HG02885 (cell line): ENCODE measurements at regions not wholly inside any gene's neighbourhood (a gene's known extent, or its start where the extent isn't known, plus 50 kb on each side); places are given as distances from the start of the nearest gene placed in this dataset.

Source experiments
- ATAC-seq: cut with Tn5 transposase; IDR thresholded peaks from one replicate; pipeline ENCODE4 v1.9.1; 2021; ENCODE audit warnings: mild to moderate bottlenecking; ENCODE audit not compliant: unreplicated experiment, poor library complexity

DNA sequence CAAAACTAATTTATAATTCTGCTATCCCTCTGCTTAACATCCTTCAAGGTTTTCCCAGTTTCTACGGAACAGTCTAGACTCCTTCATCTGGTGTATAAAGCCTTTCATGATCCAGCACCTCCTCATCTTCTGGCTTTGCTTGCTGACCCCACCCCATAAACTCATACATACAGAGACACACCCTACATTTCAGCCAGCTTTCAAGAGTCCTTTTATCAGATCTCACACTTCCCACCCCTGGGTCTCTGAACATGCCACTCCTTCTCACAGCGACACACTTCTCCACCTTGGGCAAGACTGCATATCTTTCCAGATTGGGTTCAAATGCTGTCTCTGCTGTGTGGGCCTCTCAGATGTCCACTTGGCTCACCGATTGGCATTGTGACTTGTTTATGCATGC lies 166.8 kb upstream of the LPP start:
- no peak for ATAC-seq

DNA sequence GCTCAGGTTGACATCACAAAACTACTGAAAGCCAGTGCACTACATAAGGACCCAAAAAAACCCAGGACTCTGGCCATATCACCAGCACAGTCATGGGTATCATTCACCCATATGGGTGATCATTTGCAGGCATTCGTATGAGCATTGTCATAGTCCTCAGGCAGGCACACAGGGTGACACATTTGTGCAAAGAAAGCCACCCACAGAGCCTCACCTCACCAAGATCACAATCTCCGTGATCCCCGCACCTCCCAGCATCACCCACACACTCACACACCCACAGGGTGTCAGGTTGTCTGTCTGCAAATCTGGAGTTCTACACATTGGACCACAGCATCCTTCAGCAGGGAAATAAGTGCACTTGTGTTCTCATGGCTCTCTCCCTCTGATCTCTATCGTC lies 166.0 kb upstream of the LPP start:
- no peak for ATAC-seq

DNA sequence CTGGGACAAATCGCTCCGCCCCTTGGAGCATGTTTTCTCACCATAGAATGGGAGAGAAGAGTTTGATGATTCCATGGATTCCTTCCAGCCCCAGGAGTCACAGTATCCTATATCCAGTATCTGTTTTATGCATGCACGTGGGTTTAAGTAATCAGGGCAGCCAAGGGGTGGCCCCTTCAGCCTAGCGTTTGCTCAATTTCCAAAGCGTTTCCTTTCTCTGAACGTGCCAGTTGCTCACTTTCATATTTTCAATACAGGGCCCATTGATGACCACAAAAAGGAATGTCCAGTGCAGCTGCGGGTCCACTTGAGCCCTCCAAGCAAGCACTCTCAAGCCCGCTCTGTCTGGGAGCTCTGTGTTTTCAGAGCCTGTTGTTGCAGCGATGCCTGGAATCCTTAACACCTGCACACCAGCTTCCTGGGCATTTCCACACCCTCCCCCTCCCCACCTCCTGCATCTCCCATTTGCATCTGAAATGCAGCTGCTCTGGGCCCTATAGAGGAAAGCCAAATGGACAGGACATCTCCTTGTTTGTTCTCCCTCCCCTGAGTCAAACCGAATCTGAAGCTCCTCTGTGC lies 164.3 kb upstream of the LPP start:
- ATAC-seq: no peak

DNA sequence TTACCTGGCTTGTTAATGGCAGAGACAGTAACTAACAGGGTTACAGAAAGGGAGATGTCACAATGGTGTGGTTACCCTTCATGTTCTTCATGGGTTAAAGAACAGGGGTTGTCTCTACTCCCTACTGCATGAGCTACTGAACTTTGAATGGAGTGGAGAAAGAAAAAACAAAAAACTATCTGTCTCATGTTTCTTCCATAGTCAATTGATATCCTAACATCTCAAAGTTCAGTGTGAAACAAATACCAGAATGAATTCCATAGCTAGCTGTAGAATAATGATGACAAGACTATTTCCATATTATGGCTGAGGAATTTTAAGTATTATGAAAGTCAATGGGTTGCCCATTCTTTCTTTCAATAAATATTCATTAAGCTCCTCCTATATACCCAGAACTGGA lies 161.3 kb upstream of the LPP start:
- ATAC-seq: no peak

DNA sequence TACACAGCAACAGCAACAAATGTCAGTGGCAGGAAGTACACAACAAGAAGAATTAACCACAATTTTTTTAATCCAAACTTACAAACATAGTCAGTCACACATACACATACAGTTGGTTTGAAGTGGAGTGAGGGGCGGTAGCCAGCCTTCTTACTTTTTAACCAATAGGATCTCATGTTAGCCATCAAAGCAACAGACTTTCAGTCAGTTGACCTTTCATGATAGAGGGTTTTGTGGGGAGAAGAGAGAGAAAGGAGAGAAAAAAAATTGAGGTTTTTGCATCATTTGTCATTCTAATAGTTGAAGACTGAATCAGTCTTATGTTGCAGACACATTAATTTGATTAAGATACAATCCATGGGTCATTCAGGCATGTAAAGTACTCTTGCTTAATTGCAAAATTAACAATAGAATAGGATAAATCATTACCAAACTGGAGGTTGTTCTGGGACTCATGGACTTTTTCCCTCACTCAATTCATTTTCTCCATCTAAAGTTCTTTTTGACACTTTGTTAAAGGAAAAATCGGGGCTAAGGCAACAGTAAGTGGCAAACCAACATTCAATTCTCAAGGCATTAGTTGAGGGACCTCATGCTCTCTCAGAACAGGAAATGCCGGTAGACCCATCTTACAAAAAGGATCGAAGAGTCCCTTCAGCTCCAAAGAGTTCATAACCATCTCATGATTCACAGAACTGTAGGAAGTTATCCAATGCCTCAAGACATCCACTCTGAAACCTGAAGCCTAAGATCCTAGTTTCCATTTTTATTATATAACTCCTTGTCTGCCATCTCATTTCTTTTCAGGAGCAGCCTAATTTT lies 159.5 kb upstream of the LPP start:
- no peak for ATAC-seq

DNA sequence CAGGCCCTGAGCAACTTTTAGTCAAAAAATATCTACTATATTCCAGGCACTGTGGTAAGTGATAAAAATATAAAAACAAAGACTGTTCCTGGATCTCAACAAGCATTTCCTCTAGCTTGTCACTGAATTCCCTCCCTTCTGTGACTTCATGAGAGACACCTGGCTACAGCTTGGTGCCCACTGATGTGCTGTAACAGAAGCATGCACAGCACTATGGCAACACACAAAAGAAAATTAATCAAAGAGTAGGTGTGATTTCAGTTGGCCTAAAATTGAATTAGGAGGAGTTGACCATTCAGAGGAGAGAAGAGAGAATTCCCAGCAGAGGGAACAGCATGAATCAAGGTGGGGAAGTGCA lies 158.9 kb upstream of the LPP start:
- ATAC-seq: no peak

DNA sequence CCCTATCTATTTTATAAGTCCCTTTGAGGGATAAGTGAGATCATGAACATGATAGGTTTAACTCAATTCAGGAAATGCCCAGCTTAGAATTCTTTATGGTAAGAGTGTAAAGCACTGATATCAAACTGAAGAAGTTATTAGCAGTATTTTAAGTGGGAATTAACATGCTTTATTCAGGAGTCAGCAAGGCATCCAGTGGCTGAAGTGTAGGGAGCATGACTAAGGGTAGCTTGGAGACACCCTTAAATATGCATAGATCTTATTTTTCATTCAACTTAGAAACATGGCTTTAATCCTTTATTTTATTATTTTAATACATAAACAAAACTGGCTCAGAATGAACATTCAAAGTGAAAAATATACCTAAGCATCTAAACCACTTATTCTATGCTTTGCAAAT lies 158.3 kb upstream of the LPP start:
- ATAC-seq: no peak

DNA sequence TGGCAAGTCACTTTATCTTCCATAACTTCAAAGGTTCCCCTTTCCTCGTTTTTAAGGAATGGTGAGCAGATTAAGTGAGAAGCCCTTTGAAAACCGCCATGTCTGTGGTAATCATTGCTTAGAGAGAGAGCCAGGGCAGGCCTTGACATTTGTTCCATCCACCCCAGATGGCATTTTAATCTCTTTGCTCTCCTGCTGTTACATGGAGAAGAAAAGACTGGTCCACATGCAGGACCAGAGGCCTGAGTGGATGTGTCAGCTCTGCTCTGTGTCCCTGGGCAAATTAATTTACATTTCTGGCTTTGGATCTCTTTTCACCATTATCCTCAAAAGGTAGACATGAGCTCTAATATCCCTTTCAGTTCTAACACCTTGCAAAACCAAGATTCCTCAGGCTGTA lies 157.3 kb upstream of the LPP start:
- ATAC-seq: no peak

DNA sequence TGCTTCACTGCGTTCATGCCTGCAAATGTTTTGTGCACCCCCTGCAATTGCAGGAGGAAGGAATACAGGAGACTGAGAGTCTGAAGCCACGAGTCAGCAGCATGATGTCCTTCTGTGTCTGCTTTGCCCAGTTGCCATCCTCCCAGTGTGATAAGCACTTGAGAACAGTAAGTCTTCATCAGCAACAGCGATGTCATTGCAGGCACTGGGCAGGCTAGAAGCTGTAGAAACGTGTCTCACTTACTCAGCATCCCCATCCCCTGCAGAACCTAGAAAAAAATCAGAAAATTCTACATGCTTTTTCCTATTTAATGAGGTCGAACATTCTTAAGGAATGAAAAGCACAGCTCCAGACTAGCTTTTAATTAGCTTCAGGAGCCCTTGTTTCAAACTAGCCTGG lies 156.5 kb upstream of the LPP start:
- ATAC-seq: no peak

DNA sequence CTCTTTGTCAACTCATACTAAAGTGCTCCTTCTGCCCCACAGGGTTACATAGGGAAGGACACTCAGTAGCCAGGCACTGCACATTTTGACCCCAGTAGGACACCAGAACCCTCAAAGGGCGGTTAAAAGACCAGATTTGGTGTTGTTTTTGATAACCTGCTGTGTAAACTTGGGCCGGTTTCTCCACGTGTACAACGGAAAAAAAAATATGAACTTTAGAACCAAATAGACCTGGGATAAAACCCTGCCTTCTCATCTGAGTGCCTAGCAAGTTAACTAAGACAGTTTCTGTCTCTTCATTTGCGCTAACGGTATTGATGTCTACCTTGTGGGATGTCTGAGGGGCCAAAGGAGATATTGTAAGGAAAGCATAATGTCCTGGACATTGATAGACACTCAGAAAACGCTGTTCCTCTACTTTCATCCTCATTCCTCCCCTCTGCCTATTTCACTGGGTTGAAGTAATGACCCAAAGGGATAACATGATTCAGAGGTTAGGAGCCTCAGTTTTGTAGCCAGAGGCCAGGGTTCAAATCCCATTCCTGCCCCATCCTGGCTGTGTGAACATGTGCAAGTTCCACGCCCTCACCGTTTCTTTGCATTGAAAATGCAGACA lies 155.9 kb upstream of the LPP start:
- ATAC-seq: no peak

DNA sequence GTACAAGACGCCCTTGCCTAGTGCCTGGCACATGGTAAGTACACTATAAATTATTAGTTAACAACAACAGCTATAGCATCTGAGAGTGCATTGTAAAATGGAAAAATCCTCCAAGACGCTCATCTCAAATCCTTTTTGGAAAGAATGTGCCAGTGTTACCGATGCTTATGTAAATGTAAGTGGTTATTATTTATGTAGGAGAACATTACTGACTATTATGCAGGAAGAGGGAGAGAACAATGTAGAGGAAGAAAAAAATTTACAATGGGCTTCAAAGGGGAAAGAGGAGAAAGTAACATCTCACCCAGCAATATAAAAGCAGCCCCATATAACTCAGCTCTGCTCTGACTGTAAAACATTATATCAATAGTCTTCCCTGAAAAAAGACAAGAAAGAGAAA lies 155.3 kb upstream of the LPP start:
- no peak for ATAC-seq

DNA sequence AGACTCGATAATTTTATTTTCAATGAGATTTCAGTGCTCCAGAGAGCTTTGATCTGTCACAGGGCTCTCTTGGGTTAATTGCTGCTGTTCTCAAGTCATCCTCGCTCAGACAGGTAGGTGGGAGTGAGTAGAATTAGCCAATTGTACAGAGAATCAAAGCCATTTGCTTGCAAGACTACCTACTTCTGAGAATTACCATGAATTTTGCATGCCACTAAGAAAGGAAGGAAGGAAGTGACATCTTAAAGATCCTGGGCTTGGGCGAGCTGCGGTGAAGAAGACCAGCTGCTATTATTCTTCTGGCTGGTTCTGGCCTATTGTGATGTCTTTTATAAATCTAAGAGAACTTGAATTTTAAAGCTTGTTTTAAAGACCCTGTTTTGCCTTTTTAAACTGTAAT lies 154.1 kb upstream of the LPP start:
- ATAC-seq: no peak

DNA sequence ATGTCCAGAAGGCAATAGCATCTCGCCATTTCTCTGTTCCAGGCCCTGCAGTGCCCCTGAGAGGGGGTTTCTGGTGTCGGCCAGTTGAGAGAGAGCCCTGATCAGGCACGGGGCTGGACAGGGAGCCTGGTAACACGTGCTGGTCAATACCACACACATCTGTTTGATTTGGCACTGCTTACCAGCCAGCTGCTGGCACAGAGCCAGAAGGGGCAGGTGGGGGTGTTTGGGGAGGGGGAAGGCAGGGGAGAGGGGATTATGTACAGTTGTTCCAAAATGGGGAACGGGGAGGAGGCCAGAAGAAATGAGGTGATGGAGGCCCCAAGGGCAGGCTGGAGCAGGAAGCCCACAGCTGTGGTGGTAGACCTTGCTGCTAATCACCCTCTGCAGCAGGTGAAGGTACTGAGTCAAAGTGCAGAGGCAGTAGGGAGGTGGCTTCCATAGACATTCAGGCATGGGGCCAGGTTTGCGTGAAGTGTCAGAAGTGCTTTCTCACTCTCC lies 153.5 kb upstream of the LPP start:
- ATAC-seq: no peak

DNA sequence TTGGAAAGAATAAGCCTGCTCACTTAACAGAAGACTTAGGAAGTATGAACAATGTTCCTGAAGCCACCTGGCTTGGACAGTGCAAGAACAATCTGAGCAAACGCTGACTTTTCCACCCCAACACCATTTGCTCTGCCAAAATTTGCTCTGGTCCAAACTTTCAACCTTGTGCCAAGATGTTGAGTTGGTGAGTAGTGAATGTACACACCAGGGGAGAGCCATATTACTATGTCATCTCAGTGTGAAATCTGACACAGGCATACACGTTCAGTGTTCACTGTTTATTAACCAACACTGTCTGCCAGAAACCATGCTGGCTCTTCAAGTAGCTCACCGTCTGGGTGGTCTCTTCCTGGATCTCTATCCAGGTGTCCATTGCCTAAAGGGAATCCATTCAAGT lies 152.9 kb upstream of the LPP start:
- no peak for ATAC-seq

DNA sequence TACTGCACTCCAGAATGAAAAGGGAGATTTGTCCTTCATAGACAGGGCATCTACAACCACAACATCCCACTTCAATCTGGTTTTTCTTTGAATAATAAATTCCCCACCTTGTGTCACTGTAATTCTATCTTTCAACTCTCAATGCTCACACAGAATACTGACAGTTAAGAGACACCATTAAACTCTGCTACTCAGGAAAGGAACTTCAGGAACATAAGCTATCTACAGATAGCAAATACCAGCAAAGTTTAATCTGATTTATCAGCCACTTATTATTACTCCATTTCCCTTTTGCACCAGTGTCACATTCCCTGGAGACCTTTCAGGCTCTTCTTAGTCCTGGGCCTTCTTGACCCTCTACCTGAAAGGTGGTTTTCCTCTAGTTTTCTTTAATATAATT lies 152.0 kb upstream of the LPP start:
- no peak for ATAC-seq

DNA sequence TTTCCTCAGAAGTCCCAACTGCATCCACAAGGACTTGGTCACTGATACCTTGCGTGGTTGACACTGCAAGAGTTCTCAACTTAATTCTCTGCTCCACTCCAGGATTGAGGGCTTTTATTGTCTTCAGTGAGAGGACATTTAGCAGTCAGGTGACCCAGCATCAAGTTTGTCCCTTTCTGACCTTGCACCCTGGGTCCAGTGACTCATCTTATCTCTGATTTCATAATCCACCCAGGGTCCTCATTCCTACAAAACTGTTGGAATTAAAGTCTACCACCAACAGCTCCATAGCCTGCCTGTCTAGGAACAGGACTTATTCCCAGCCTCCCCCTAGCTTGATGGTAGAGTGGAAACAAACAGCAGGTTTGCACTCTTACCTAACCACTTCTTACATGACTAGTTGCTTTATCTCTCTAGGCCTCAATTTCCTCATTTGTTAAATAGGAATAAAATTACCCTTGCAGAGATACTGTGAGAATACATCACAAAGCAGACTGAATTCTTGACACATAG lies 151.3 kb upstream of the LPP start:
- ATAC-seq: no peak

DNA sequence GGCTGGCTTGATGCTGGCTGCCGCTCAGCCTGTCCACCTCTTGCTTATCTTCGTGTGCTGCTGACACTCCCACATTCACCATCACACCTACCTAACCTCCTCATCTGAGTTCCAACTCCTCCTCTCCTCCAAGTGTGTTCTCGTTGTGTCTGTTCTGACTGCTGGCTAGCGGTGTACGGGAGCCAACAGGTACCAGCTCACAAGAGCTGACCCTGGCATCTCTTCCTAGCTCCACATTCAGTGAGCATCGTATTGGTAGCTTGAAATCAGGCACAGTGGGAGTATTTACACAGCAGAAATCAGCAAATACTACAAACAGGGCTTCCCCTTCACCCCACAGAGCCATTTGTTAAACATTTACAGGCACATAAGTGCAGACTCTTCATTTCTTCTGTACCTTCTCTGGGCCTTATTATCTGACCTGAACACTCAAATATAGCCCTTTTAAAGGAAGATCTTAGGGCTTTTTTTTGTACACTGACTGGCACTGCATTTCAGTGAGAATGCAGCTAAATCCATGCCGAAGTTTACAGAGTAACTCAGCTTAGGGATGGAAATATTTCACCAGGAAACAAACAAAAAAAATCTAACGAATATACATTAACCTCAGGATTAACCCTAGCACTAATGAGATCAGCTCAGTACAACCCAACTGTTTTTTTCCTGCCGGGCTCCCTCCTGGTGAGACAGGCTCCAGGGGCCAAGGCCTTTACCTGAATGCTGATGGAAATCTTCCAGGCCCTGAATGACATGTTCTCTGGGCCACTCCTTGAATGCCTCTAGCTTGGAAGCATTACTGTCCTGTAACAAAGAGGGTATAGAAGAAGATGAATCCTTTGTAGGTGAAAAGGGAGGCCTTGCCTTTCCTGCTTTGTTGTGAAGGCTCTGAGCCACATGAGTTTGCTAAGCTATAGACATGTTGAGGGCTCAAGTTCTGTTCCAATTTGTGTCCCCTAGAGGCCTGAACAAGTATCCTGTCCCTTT lies 150.5 kb upstream of the LPP start:
- no peak for ATAC-seq

DNA sequence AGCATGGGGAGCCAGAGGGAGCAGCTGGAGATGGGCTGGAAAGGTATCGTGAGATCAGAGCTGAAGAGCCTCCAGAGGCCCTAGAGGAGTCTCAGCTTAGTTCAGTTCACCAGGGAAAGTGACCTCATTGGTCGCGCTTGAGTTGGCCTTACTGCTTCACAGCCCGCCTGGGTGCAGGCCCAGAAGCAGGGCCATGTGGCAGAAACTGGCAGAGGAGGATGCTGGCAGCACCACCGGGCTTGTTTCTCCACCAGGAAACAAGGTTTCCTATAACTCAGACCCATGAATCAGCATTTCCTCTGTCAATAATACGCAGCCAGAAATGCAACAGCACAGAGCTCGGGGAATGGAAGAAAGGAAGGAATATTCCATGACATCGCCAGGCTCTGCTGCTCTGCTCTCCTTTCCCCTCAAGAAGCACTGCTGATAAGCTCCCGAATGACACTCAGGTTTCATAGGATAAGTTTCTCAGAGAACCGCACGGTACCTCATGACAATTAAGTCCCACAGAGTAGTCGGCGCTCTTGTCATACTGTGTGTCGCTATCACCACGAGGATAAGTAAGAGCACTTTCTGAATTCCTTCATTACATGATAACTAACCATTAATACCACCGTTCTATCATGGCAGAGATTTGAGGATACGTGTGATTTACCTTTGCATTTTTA lies 147.1 kb upstream of the LPP start:
- ATAC-seq: no peak

DNA sequence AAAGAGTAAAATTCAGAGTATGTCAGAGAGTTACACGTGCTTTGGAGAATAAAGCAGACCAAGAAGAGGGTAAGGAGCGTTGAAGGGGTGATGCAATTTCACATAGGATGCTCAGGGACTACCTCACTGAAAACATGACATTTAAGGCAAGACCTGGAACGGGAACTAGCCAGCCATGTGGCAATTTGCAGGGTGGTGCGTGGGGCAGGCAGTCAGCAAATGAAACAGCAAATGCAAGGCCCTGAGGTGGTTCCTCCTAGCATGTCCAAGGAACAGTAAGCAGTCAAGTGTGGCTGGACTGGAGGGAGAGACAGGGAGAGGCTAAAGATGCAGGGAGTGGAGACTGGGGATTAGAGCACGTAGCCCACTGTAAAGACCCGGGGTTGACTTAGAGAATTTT lies 146.1 kb upstream of the LPP start:
- ATAC-seq: no peak
